SK-N-SH treated with all-trans-retinoic acid at 6 μM for 48 hours (cell line): ENCODE measurements at regions not wholly inside any gene's neighbourhood (a gene's known extent, or its start where the extent isn't known, plus 50 kb on each side); places are given as distances from the start of the nearest gene placed in this dataset.

Source experiments
- ATAC-seq: fragments of 200-7000 bp; cut with Tn5 transposase; 3 replicates; pipeline ENCODE4 v1.9.1; 2020; ENCODE audit warnings: mild to moderate bottlenecking, moderate library complexity
- BACH2 ChIP-seq: fragments of 250-450 bp; sonication (Bioruptor Pico); IDR thresholded peaks from 2 replicates; pipeline ENCODE4 v1.9.0; 2021; ENCODE audit warnings: mild to moderate bottlenecking, borderline replicate concordance
- CSDC2 ChIP-seq: fragments of 250-450 bp; sonication (Bioruptor Pico); IDR thresholded peaks from 2 replicates; pipeline ENCODE4 v1.5.0; 2020; ENCODE audit warnings: mild to moderate bottlenecking, moderate library complexity
- ESRRG ChIP-seq: fragments of 250-450 bp; sonication (Bioruptor Pico); IDR thresholded peaks from 2 replicates; pipeline ENCODE4 v1.6.1; 2021; ENCODE audit warnings: mild to moderate bottlenecking
- GLIS3 ChIP-seq: fragments of 250-450 bp; sonication (Bioruptor Pico); IDR thresholded peaks from 2 replicates; pipeline ENCODE4 v1.5.0; 2020; ENCODE audit warnings: mild to moderate bottlenecking, moderate library complexity
- ISL1 ChIP-seq: fragments of 250-450 bp; sonication (Bioruptor Pico); IDR thresholded peaks from 2 replicates; pipeline ENCODE4 v2.1.2; 2022; ENCODE audit warnings: mild to moderate bottlenecking, moderate library complexity
- OSR1 ChIP-seq: fragments of 250-450 bp; sonication (Bioruptor Pico); IDR thresholded peaks from 2 replicates; pipeline ENCODE4 v1.8.0; 2022; ENCODE audit warnings: moderate library complexity, mild to moderate bottlenecking, inconsistent platforms
- PPARA ChIP-seq: fragments of 250-450 bp; sonication (Bioruptor Pico); IDR thresholded peaks from 2 replicates; pipeline ENCODE4 v1.5.0; 2020; ENCODE audit warnings: mild to moderate bottlenecking, borderline replicate concordance
- RARB ChIP-seq: fragments of 250-450 bp; sonication (Bioruptor Pico); IDR thresholded peaks from 2 replicates; pipeline ENCODE4 v1.8.0; 2021; ENCODE audit warnings: mild to moderate bottlenecking, moderate library complexity
- SNAI2 ChIP-seq: fragments of 250-450 bp; sonication (Bioruptor Pico); IDR thresholded peaks from 2 replicates; pipeline ENCODE4 v1.5.0; 2020; ENCODE audit warnings: mild to moderate bottlenecking, moderate library complexity
- TCF4 ChIP-seq: fragments of 250-450 bp; sonication (Bioruptor Pico); IDR thresholded peaks from 2 replicates; pipeline ENCODE4 v1.8.0; 2021; ENCODE audit warnings: mild to moderate bottlenecking, moderate library complexity, borderline replicate concordance
- TOX ChIP-seq: fragments of 250-450 bp; sonication (Bioruptor Pico); IDR thresholded peaks from 2 replicates; pipeline ENCODE4 v1.8.0; 2021; ENCODE audit warnings: mild to moderate bottlenecking, moderate library complexity, borderline replicate concordance
- ZC3H10 ChIP-seq: fragments of 250-450 bp; sonication (Bioruptor Pico); IDR thresholded peaks from 2 replicates; pipeline ENCODE4 v1.5.1; 2021; ENCODE audit warnings: mild to moderate bottlenecking, moderate library complexity
- ZFP3 ChIP-seq: fragments of 250-450 bp; sonication (Bioruptor Pico); IDR thresholded peaks from 2 replicates; pipeline ENCODE4 v1.5.0; 2020; ENCODE audit warnings: mild to moderate bottlenecking, moderate library complexity
- ZFP30 ChIP-seq: fragments of 450-650 bp; formaldehyde crosslinking; IDR thresholded peaks from 2 replicates; pipeline ENCODE4 v1.5.0; 2022; ENCODE audit warnings: mild to moderate bottlenecking, moderate library complexity
- ZNF70 ChIP-seq: fragments of 450-650 bp; formaldehyde crosslinking; IDR thresholded peaks from 2 replicates; pipeline ENCODE4 v1.5.0; 2020; ENCODE audit warnings: mild to moderate bottlenecking, moderate library complexity
- ZNF8 ChIP-seq: fragments of 450-650 bp; formaldehyde crosslinking; IDR thresholded peaks from 2 replicates; pipeline ENCODE4 v1.5.0; 2020; ENCODE audit warnings: mild to moderate bottlenecking, moderate library complexity
- TF ChIP-seq, protein P1 (sequence below): fragments of 250-450 bp; sonication (Bioruptor Pico); IDR thresholded peaks from 2 replicates; pipeline ENCODE4 v1.8.0; 2021; ENCODE audit warnings: low read depth, mild to moderate bottlenecking, moderate library complexity, borderline replicate concordance
- TF ChIP-seq, protein P2 (sequence below): fragments of 250-450 bp; sonication (Bioruptor Pico); IDR thresholded peaks from 2 replicates; pipeline ENCODE4 v1.5.1; 2021; ENCODE audit warnings: mild to moderate bottlenecking, moderate library complexity
- TF ChIP-seq, protein P3 (sequence below): fragments of 250-450 bp; sonication (Bioruptor Pico); IDR thresholded peaks from 2 replicates; pipeline ENCODE4 v1.5.0; 2020; ENCODE audit warnings: mild to moderate bottlenecking, moderate library complexity
- TF ChIP-seq, protein P4 (sequence below): fragments of 250-450 bp; sonication (Bioruptor Pico); IDR thresholded peaks from 2 replicates; pipeline ENCODE4 v1.8.0; 2020; ENCODE audit warnings: mild to moderate bottlenecking, moderate library complexity, borderline replicate concordance
- TF ChIP-seq, protein P5 (sequence below): fragments of 250-450 bp; sonication (Bioruptor Pico); IDR thresholded peaks from 2 replicates; pipeline ENCODE4 v1.5.1; 2020; ENCODE audit warnings: low read depth, mild to moderate bottlenecking, moderate library complexity

GRCh38 chr16:86663685-86664521 lies 85.6 kb downstream of the FOXL1 start (continued):
- TF ChIP-seq, protein P1, sequence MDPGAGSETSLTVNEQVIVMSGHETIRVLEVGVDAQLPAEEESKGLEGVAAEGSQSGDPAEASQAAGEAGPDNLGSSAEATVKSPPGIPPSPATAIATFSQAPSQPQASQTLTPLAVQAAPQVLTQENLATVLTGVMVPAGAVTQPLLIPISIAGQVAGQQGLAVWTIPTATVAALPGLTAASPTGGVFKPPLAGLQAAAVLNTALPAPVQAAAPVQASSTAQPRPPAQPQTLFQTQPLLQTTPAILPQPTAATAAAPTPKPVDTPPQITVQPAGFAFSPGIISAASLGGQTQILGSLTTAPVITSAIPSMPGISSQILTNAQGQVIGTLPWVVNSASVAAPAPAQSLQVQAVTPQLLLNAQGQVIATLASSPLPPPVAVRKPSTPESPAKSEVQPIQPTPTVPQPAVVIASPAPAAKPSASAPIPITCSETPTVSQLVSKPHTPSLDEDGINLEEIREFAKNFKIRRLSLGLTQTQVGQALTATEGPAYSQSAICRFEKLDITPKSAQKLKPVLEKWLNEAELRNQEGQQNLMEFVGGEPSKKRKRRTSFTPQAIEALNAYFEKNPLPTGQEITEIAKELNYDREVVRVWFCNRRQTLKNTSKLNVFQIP (CRISPR knock-in tag), result no peak
- TF ChIP-seq ISL1 (CRISPR knock-in tag), result no peak
- TF ChIP-seq, all 23 proteins: peak for 0

GRCh38 chr16:86664522-86665318 lies 86.4 kb downstream of the FOXL1 start:
- TF ChIP-seq PPARA (no peak), ZFP30 (CRISPR knock-in tag) (no peak), BACH2 (no peak), RARB (CRISPR knock-in tag) (no peak), OSR1 (CRISPR knock-in tag) (no peak), ZFP3 (no peak), ZC3H10 (CRISPR knock-in tag) (no peak), ZNF8 (CRISPR knock-in tag) (no peak), TCF4 (CRISPR knock-in tag) (no peak), ZNF70 (no peak), TOX (no peak), SNAI2 (no peak), CSDC2 (no peak)
- TF ChIP-seq, protein P2, sequence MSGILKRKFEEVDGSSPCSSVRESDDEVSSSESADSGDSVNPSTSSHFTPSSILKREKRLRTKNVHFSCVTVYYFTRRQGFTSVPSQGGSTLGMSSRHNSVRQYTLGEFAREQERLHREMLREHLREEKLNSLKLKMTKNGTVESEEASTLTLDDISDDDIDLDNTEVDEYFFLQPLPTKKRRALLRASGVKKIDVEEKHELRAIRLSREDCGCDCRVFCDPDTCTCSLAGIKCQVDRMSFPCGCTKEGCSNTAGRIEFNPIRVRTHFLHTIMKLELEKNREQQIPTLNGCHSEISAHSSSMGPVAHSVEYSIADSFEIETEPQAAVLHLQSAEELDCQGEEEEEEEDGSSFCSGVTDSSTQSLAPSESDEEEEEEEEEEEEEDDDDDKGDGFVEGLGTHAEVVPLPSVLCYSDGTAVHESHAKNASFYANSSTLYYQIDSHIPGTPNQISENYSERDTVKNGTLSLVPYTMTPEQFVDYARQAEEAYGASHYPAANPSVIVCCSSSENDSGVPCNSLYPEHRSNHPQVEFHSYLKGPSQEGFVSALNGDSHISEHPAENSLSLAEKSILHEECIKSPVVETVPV, result no peak
- TF ChIP-seq, protein P1 (CRISPR knock-in tag), result no peak
- TF ChIP-seq, protein P3, sequence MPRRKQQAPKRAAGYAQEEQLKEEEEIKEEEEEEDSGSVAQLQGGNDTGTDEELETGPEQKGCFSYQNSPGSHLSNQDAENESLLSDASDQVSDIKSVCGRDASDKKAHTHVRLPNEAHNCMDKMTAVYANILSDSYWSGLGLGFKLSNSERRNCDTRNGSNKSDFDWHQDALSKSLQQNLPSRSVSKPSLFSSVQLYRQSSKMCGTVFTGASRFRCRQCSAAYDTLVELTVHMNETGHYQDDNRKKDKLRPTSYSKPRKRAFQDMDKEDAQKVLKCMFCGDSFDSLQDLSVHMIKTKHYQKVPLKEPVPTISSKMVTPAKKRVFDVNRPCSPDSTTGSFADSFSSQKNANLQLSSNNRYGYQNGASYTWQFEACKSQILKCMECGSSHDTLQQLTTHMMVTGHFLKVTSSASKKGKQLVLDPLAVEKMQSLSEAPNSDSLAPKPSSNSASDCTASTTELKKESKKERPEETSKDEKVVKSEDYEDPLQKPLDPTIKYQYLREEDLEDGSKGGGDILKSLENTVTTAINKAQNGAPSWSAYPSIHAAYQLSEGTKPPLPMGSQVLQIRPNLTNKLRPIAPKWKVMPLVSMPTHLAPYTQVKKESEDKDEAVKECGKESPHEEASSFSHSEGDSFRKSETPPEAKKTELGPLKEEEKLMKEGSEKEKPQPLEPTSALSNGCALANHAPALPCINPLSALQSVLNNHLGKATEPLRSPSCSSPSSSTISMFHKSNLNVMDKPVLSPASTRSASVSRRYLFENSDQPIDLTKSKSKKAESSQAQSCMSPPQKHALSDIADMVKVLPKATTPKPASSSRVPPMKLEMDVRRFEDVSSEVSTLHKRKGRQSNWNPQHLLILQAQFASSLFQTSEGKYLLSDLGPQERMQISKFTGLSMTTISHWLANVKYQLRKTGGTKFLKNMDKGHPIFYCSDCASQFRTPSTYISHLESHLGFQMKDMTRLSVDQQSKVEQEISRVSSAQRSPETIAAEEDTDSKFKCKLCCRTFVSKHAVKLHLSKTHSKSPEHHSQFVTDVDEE, result no peak
- TF ChIP-seq, protein P4, sequence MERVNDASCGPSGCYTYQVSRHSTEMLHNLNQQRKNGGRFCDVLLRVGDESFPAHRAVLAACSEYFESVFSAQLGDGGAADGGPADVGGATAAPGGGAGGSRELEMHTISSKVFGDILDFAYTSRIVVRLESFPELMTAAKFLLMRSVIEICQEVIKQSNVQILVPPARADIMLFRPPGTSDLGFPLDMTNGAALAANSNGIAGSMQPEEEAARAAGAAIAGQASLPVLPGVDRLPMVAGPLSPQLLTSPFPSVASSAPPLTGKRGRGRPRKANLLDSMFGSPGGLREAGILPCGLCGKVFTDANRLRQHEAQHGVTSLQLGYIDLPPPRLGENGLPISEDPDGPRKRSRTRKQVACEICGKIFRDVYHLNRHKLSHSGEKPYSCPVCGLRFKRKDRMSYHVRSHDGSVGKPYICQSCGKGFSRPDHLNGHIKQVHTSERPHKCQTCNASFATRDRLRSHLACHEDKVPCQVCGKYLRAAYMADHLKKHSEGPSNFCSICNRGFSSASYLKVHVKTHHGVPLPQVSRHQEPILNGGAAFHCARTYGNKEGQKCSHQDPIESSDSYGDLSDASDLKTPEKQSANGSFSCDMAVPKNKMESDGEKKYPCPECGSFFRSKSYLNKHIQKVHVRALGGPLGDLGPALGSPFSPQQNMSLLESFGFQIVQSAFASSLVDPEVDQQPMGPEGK (CRISPR knock-in tag), result no peak
- peak; percentile 41 for ATAC-seq

- no peak for TF ChIP-seq GLIS3 (CRISPR knock-in tag)
- no peak for TF ChIP-seq ZNF8 (CRISPR knock-in tag)
- TF ChIP-seq RARB (CRISPR knock-in tag), result no peak
- TF ChIP-seq SNAI2, result no peak
- TF ChIP-seq, protein P5, sequence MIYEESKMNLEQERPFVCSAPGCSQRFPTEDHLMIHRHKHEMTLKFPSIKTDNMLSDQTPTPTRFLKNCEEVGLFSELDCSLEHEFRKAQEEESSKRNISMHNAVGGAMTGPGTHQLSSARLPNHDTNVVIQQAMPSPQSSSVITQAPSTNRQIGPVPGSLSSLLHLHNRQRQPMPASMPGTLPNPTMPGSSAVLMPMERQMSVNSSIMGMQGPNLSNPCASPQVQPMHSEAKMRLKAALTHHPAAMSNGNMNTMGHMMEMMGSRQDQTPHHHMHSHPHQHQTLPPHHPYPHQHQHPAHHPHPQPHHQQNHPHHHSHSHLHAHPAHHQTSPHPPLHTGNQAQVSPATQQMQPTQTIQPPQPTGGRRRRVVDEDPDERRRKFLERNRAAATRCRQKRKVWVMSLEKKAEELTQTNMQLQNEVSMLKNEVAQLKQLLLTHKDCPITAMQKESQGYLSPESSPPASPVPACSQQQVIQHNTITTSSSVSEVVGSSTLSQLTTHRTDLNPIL, result no peak
- no peak for TF ChIP-seq ESRRG (CRISPR knock-in tag)
- no peak for ATAC-seq
Measured at GRCh38 chr16:86665319-86665675, 86.9 kb downstream of the FOXL1 start.
